ENCODE measurements at regions not wholly inside any gene's neighbourhood (a gene's known extent, or its start where the extent isn't known, plus 50 kb on each side); places are given as distances from the start of the nearest gene placed in this dataset.

DNA sequence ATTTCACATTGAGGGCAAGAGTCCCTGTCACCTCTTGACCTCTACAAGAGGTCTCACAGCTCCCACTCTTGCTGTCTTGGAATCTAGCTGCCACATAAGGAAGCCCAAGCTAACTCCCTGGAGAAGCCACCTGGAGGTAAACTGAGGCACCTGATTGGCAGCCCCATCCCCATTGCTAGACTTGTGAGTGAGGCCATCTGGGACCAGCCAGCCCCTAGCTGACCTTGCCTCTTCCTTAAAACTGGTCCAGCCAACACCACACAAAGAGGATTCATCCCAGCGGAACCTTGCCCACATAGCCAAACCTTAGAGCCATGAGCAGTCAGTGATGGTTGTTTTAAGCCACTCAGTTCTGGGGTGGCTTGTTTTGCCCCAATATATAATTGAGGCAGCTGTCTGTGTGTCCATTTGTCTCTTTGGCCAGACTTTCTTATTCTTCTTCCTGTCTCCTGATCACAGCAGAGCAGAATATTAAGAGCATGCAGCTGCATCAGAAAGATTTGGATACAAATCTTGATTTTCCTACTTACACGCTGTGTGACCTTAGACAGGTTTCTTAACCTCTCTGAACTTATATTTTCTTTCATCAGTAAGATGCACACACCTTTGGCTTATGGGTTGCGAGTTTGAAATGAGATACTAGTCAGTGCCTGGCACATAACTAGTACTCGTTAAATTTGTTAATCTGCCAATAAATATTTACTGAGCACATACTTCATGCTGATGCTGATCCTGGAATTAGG is 74.3 kb upstream of the TP53I11 start:
- Histone ChIP-seq H3K4me1 (ENCODE audit: control insufficient read depth in 2 of 2, insufficient read depth in 2 of 2, low read length in 2 of 2) (peaks cover 49 to 58% of the 10 kb centered on the region in 2 donors), H3K4me3 (ENCODE audit: control extremely low read depth in 1 of 5, extremely low read depth in 1 of 5, insufficient read depth in 1 of 5, low read depth in 2 of 5, low read length in 4 of 5) (no peak overlapping the region), H3K9me3 (ENCODE audit: control extremely low read depth in 1 of 3, control insufficient read depth in 2 of 3, insufficient read depth in 1 of 3, low read length in 2 of 3) (peaks cover 0 to 4% (median 0%) of the 10 kb centered on the region in 3 donors), H3K36me3 (replicated peaks in 1 of 2; ENCODE audit: control extremely low read depth in 1 of 2, control insufficient read depth in 1 of 2, extremely low read depth in 1 of 2, insufficient read depth in 2 of 2, low read length in 1 of 2) (no peaks in the 10 kb centered on the region), H3K27me3 (replicated peaks in 1 of 4; ENCODE audit: control extremely low read depth in 1 of 4, control insufficient read depth in 3 of 4, insufficient read depth in 4 of 4, low read length in 3 of 4) (peaks cover 0 to 2% (median 0%) of the 10 kb centered on the region in 4 experiments), H3K9ac (ENCODE audit: low read length) (no peak overlapping the region), H4K20me1 (ENCODE audit: control insufficient read depth, insufficient read depth, low read length, poor library complexity, severe bottlenecking) (no peaks in the 10 kb centered on the region), H3K79me2 (ENCODE audit: control insufficient read depth, insufficient read depth, low read length) (no peaks in the 10 kb centered on the region), H3K27ac (ENCODE audit: low read length in 2 of 2) (peak overlapping the region; percentile 72 to 79), H3K4me2 (replicated peaks; ENCODE audit: low read depth, low read length, poor library complexity, severe bottlenecking) (peak overlapping the region; percentile 45), H2AFZ (ENCODE audit: insufficient read depth, low read depth, low read length, poor library complexity, severe bottlenecking) (no peak overlapping the region)
- 100% methylated on average over 1 of the region's 4 CpGs for WGBS (ENCODE audit: insufficient coverage)
- Mint-ChIP-seq H3K9me3 (ENCODE audit: insufficient read depth) (no peaks in the 10 kb centered on the region), H3K27me3 (no peaks in the 10 kb centered on the region), H3K4me1 (peaks cover 66% of the 10 kb centered on the region), H3K4me3 (peak overlapping the region; percentile 51), H3K27ac (peak overlapping the region; percentile 96)
- CTCF ChIA-PET, result interaction anchor here (0.9 to 9.4 kb wide), 4 partner anchors 73 to 89 kb away, joined by 3 to 86 read pairs (median 44); no protein-coding TSS in a partner anchor
- POLR2A ChIA-PET, result interaction anchor here (0.6 to 2.8 kb wide), 4 partner anchors 33 to 81 kb away, joined by 5 to 16 read pairs (median 6); no protein-coding TSS in a partner anchor
- DNase-seq (no peak), ATAC-seq (ENCODE audit: low read depth) (no peak)
- TF ChIP-seq, protein P1, sequence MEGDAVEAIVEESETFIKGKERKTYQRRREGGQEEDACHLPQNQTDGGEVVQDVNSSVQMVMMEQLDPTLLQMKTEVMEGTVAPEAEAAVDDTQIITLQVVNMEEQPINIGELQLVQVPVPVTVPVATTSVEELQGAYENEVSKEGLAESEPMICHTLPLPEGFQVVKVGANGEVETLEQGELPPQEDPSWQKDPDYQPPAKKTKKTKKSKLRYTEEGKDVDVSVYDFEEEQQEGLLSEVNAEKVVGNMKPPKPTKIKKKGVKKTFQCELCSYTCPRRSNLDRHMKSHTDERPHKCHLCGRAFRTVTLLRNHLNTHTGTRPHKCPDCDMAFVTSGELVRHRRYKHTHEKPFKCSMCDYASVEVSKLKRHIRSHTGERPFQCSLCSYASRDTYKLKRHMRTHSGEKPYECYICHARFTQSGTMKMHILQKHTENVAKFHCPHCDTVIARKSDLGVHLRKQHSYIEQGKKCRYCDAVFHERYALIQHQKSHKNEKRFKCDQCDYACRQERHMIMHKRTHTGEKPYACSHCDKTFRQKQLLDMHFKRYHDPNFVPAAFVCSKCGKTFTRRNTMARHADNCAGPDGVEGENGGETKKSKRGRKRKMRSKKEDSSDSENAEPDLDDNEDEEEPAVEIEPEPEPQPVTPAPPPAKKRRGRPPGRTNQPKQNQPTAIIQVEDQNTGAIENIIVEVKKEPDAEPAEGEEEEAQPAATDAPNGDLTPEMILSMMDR (IDR thresholded peaks at IDR 0.05), result no peak
- TF ChIP-seq EZH2 (IDR thresholded peaks at IDR 0.05; ENCODE audit: borderline replicate concordance, insufficient read depth, low read depth, low read length, poor library complexity, severe bottlenecking), result no peak
- intact Hi-C loops (cut with micrococcal nuclease), result loop anchor here (5.0 kb wide), 1 partner anchor 122 kb away; the partner anchor contains the start of gene PRDM11
